LoVo (cell line): ENCODE measurements at regions not wholly inside any gene's neighbourhood (a gene's known extent, or its start where the extent isn't known, plus 50 kb on each side); places are given as distances from the start of the nearest gene placed in this dataset.
"Not testable (repeated sequence)": the region's sequence is repeated elsewhere in the genome, so short reads cannot be mapped to it uniquely, and the experiment has no call there.

ENCODE experiments used
- DNase-seq: peaks from one replicate; pipeline ENCODE4 v3.0.0-alpha.2; 2016; ENCODE audit warnings: low spot score

DNA sequence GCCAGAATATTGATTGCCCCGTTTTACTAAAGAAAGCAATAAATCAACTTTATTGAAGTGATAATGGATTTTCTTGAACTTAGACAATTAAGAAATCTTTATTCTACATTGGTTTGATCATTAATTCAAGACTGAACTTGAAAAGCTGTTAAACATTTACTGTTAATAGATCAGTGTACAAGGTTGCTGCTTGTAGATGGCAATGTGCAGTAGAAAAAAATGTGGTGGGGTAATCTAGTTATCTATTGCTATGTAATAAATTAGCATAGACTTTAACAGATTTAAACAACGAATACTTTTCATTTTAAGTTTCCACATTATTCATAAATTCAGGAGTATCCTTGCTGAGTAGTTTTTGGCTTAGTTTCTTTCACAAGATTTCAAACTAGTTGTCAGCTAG, 612.5 kb downstream of the ACTRT1 start:
- no peak for DNase-seq

DNA sequence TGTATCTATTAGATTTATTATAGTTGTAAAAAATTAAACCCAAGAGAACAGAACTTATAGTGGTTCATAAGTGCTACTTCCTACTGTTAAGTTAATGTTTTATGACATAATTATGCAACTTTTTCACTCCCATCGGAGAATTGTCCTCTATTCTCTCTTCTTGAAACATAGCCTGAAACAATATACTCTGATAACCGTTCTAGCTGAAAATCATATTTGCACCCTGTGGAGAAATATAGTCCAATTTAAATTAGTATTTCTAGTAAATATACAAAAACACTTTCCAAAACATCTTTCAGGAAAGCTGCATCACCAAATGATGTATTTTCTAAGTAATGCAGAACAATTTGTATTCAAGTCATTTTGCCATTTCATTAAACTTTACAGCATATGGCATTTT, 586.4 kb downstream of the PRR32 start:
- DNase-seq: no peak

GRCh38 chrX:127404161-127404560, 584.6 kb downstream of the PRR32 start:
- no peak for DNase-seq

- DNase-seq: not testable (repeated sequence)
Observed at GRCh38 chrX:127400231-127400630, 580.7 kb downstream of the PRR32 start.

DNA sequence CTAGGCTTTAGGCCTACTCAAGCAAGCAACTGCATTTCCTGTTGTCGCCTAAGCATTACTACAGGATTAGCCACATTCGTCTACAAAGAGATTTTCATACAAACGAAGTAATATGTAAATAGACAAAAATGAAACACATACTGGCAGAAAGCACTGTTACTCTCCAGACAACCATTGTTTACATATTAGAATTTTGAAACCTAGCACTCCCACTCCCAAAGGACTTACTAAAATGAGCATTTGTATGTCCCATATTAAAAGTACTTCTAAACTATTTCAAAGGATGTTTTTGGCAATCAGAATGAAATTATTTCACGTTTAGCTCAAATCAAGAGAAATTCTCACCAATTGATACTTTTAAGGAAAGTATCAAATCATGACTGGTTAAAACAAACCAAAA, 570.8 kb downstream of the PRR32 start:
- no peak for DNase-seq

GRCh38 chrX:127389900-127390299, 570.4 kb downstream of the PRR32 start:
- DNase-seq: no peak
